PC-9 (cell line): ENCODE measurements at regions not wholly inside any gene's neighbourhood (a gene's known extent, or its start where the extent isn't known, plus 50 kb on each side); places are given as distances from the start of the nearest gene placed in this dataset.

Experiments
- BruUV-seq: library from RNA; stranded (reverse); fragments of 400-500 nt; replicated peaks from 2 replicates; lab custom pipeline; 2021; lab: Mats Ljungman, UMichigan
- CTCF ChIA-PET: fragments of 300-600 bp; sonication (Branson Sonifier 250); formaldehyde crosslinking; loops from one replicate; lab custom pipeline; 2022; ENCODE audit warnings: antibody characterized with exemption; lab: Charles Lee
- POLR2A ChIA-PET: fragments of 300-600 bp; sonication (Branson Sonifier 250); formaldehyde crosslinking; loops from one replicate; lab custom pipeline; 2022; ENCODE audit warnings: antibody characterized with exemption; ENCODE audit not compliant: unreplicated experiment; lab: Charles Lee
- DNase-seq, 2 experiments: peaks; one replicate each; pipeline versions ENCODE4 v3.0.0 to v3.0.0-alpha.2; 2015 to 2022; ENCODE audit warnings: mixed read lengths in 1 of 2
- H2AFZ ChIP-seq: fragments of 200-600 bp; sonication (generic); 2 replicates; pipeline ENCODE4 v1.8.1; 2017; ENCODE audit warnings: antibody characterized with exemption
- H3F3A ChIP-seq: fragments of 200-600 bp; sonication (generic); 2 replicates; pipeline ENCODE4 v1.8.1; 2017; ENCODE audit warnings: antibody characterized with exemption, mild to moderate bottlenecking, low read depth; ENCODE audit not compliant: insufficient read depth
- H3K27ac ChIP-seq: fragments of 200-600 bp; sonication (generic); 2 replicates; pipeline ENCODE4 v1.6.1; 2016; ENCODE audit warnings: mixed run types
- H3K27me3 ChIP-seq: fragments of 200-600 bp; sonication (generic); 2 replicates; pipeline ENCODE4 v1.6.1; 2016; ENCODE audit warnings: low read depth, mixed run types; ENCODE audit not compliant: insufficient read depth
- H3K36me3 ChIP-seq: fragments of 200-600 bp; sonication (generic); 2 replicates; pipeline ENCODE4 v1.6.1; 2016; ENCODE audit warnings: low read depth, mixed run types
- H3K4me1 ChIP-seq: fragments of 200-600 bp; sonication (generic); replicated peaks from 2 replicates; pipeline ENCODE4 v1.6.1; 2016; ENCODE audit warnings: mixed run types; ENCODE audit not compliant: insufficient read depth
- H3K4me2 ChIP-seq: fragments of 200-600 bp; sonication (generic); 2 replicates; pipeline ENCODE4 v1.6.1; 2017; ENCODE audit warnings: mixed run types
- H3K4me3 ChIP-seq: fragments of 200-600 bp; sonication (generic); 2 replicates; pipeline ENCODE4 v1.6.1; 2016; ENCODE audit warnings: mixed run types
- H3K79me2 ChIP-seq: fragments of 200-600 bp; sonication (generic); 2 replicates; pipeline ENCODE4 v1.6.1; 2017; ENCODE audit warnings: low read depth, mixed run types
- H3K9me2 ChIP-seq: fragments of 200-600 bp; sonication (generic); 2 replicates; pipeline ENCODE4 v1.8.1; 2017; ENCODE audit warnings: mild to moderate bottlenecking; ENCODE audit not compliant: insufficient read depth
- H3K9me3 ChIP-seq: fragments of 200-600 bp; sonication (generic); 2 replicates; pipeline ENCODE4 v1.8.1; 2016; ENCODE audit warnings: low read depth; ENCODE audit not compliant: insufficient read depth
- H4K20me1 ChIP-seq: fragments of 200-600 bp; sonication (generic); 2 replicates; pipeline ENCODE4 v1.8.1; 2017; ENCODE audit not compliant: insufficient read depth
- EZH2 ChIP-seq: fragments of 200-600 bp; sonication (generic); IDR thresholded peaks from 2 replicates; pipeline ENCODE4 v1.8.0; 2017; ENCODE audit warnings: antibody characterized with exemption, low read depth
- intact Hi-C: fragments of 100-400 bp; cut with micrococcal nuclease; formaldehyde crosslinking; loops from one replicate; pipeline ENCODE4 v1.10.0; 2022; ENCODE audit not compliant: unreplicated experiment
- TF ChIP-seq, protein P1 (sequence below): fragments of 200-600 bp; sonication (generic); conservative IDR thresholded peaks from 2 replicates; pipeline ENCODE4 v1.6.1; 2017; ENCODE audit warnings: mixed run types, antibody characterized with exemption, mild to moderate bottlenecking, moderate library complexity

DNA sequence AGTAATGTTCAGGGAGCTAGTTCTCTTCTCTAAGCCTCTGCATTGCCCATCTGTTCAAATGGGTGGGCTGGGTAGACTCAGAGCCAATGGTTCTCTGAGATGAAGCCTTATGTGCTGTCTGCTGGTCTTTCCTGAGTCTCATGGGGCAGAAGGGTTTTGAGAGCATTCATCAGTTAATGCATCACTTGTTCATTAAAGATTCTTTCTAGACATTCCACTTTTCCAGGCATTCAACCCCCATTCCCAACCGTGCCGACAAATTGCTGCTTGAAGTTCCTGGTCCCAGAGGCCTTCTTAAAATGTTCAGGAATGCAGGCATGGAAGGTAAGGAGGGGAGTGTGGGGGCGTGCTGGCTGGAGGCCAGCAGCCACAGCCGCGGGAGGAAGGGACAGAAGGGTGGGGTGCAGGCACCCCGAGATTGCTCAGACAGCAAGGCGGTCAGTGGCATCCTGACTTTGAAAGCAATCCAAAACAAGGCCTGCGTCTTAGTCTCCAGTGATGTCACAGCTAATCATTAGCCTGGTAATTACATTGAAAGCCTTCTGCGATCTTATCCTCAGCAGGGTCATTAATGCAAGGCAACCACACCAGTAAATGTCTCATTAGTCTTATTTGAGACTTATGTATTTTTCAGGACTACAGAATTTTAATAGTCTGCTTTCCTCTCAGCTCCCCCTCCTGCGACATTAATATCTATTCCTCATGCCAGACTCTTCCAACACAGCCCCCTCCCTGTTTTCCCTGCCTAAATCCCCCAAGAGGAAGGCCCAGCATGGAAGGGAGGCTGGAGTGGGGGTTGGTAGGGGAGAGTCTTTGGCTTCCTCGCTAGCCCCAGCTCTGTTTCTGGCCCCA, 328.8 kb downstream of the MIAT start:
- H2AFZ ChIP-seq, result no peak overlapping the region
- H3K79me2 ChIP-seq, result no peaks in the 10 kb centered on the region
- TF ChIP-seq, protein P1, sequence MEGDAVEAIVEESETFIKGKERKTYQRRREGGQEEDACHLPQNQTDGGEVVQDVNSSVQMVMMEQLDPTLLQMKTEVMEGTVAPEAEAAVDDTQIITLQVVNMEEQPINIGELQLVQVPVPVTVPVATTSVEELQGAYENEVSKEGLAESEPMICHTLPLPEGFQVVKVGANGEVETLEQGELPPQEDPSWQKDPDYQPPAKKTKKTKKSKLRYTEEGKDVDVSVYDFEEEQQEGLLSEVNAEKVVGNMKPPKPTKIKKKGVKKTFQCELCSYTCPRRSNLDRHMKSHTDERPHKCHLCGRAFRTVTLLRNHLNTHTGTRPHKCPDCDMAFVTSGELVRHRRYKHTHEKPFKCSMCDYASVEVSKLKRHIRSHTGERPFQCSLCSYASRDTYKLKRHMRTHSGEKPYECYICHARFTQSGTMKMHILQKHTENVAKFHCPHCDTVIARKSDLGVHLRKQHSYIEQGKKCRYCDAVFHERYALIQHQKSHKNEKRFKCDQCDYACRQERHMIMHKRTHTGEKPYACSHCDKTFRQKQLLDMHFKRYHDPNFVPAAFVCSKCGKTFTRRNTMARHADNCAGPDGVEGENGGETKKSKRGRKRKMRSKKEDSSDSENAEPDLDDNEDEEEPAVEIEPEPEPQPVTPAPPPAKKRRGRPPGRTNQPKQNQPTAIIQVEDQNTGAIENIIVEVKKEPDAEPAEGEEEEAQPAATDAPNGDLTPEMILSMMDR, result no peak
- TF ChIP-seq EZH2, result no peak
- BruUV-seq, result no TSS peak
- no peak overlapping the region for H3K27ac ChIP-seq
- no peaks in the 10 kb centered on the region for H3K4me1 ChIP-seq
- DNase-seq, result no peak
- no peaks in the 10 kb centered on the region for H3F3A ChIP-seq
- H3K4me3 ChIP-seq, result no peak overlapping the region
- CTCF ChIA-PET, result no interaction called here
- no peak overlapping the region for H3K4me2 ChIP-seq
- peaks cover 55% of the 10 kb centered on the region for H3K27me3 ChIP-seq
- intact Hi-C loops, result no loop called here
- H3K36me3 ChIP-seq, result no peaks in the 10 kb centered on the region
- no peaks in the 10 kb centered on the region for H3K9me3 ChIP-seq
- H4K20me1 ChIP-seq, result no peaks in the 10 kb centered on the region
- POLR2A ChIA-PET, result no interaction called here
- H3K9me2 ChIP-seq, result no peaks in the 10 kb centered on the region

DNA sequence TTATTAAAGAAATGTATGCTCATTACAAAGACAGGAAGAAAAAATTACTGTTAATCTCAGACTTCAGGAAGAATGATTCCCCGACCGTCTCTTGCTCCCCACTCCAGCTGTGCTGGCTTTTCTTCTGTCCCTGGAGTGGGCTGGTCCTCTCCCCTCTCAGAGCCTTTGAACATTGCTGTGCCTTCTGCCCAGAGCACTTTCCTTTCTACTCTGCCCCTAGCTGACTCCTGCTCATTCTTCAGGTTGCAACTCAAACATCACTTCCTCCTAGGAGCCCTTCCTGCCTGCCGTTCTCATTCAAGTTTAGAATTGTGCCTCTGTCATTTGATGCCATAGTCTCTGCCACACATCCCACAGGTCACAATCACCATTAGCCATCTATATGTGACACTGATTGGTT, 329.5 kb downstream of the MIAT start:
- H3K4me3 ChIP-seq, result no peak overlapping the region
- no peaks in the 10 kb centered on the region for H3K9me2 ChIP-seq
- no peak overlapping the region for H3K27ac ChIP-seq
- peaks cover 48% of the 10 kb centered on the region for H3K27me3 ChIP-seq
- intact Hi-C loops, result no loop called here
- H3K4me2 ChIP-seq, result no peak overlapping the region
- H3F3A ChIP-seq, result no peaks in the 10 kb centered on the region
- no TSS peak for BruUV-seq
- POLR2A ChIA-PET, result no interaction called here
- no peak overlapping the region for H2AFZ ChIP-seq
- no peaks in the 10 kb centered on the region for H3K36me3 ChIP-seq
- DNase-seq, result no peak
- CTCF ChIA-PET, result no interaction called here
- H3K4me1 ChIP-seq, result no peaks in the 10 kb centered on the region
- TF ChIP-seq, protein P1, result no peak
- TF ChIP-seq EZH2, result no peak
- H4K20me1 ChIP-seq, result no peaks in the 10 kb centered on the region
- H3K9me3 ChIP-seq, result no peaks in the 10 kb centered on the region
- H3K79me2 ChIP-seq, result no peaks in the 10 kb centered on the region

DNA sequence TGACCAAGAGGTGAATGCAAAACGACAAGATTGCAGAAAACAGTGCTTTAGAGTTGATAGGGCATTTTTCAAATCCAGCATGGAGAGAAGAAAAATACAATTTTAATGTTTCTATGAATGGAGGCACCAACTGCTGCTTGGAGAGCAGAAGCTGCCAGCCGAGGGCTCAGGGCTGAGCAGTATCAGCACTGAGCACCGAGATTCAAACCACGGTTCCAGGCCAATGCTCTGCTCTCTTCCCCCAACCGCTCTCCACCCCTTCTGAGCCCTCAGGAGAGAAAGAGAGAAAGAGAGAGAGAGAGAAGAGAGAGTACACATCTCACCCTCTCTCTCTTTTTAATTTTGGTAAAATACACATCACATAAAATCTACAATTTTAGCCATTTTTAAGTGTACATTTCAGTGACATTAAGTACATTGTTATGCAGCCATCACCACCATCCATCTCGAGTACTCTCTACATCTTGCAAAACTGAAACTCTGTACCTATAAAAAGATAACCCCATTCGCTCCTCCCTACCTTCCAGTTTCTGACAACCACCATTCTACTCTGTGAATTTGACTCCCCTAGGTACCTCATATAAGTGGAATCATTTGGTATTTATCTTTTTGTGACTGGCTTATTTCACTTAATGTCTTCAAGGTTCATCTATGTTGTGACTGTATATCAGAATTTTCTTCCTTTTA, 333.3 kb downstream of the MIAT start:
- Histone ChIP-seq H2AFZ (no peak overlapping the region), H4K20me1 (no peaks in the 10 kb centered on the region), H3F3A (no peaks in the 10 kb centered on the region), H3K4me2 (no peak overlapping the region), H3K36me3 (no peaks in the 10 kb centered on the region), H3K79me2 (no peaks in the 10 kb centered on the region), H3K9me2 (no peaks in the 10 kb centered on the region), H3K4me1 (no peaks in the 10 kb centered on the region), H3K27me3 (peaks cover 16% of the 10 kb centered on the region; the same call in 1 of the 2 replicates), H3K9me3 (no peaks in the 10 kb centered on the region), H3K4me3 (no peak overlapping the region), H3K27ac (no peak overlapping the region)
- intact Hi-C loops, result no loop called here
- ChIA-PET CTCF (no interaction called here), POLR2A (no interaction called here)
- no peak for DNase-seq
- TF ChIP-seq, protein P1, result no peak
- TF ChIP-seq EZH2, result no peak
- no TSS peak for BruUV-seq
